ENCODE measurements at regions not wholly inside any gene's neighbourhood (a gene's known extent, or its start where the extent isn't known, plus 50 kb on each side); places are given as distances from the start of the nearest gene placed in this dataset.
"Not testable (repeated sequence)": the region's sequence is repeated elsewhere in the genome, so short reads cannot be mapped to it uniquely, and the experiment has no call there.

DNA sequence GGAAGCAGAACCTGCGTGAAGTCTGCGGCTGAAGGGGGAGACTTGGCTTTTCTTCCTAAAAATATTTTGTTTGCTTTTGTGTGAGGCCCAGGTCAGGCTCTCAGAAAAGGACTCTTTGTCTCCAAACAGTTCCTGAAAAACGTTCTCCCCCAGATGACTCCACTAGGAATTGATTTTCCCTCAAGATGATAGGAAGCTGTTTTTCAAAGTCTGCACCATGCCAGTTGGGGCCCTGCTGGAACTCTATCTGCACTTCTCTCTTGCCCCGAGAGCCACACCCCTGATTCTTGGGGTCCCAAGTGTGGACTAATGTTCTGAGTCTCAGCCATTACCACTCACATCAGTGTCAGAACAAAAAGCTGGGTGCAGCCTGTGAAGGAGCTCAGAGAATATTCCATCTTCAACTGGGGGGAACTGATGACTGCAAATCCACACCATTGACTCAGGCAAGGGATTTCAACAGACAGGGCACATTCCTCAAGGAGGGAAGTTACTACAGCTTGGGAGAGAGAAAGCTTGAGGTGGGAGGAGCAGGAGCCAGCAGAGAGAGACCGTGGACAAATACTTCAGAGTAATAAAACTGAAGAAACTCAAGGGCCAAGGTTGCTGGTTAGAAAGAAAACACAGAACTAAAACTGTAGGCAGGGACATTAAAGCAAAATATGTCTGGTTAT is 768.3 kb downstream of the RNF144A start:
- Histone ChIP-seq H3K4me1 (replicated peaks) (no peaks in the 10 kb centered on the region), H3K27ac (no peak overlapping the region)
- no peak for DNase-seq (ENCODE audit: low read depth in 1 of 2, low spot score in 2 of 2)

DNA sequence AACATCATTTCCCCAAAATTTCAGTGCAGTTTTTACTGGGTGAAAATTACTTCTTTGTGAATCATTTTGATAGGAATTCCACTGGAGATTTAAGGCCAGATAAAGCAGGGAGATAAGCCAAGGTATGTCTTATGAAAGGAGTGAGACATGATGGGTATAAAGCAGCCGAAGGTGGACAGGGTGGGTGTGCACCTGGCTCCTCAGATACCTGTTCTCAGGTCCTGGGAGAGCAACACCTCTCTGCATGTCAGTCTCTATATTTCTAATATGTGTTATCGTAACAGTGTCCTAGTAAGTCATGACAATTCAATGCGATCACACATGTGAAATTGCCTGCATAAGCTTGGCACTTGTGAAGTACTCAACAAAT is 768.8 kb downstream of the RNF144A start:
- Histone ChIP-seq H3K27ac (no peak overlapping the region), H3K4me1 (replicated peaks) (no peaks in the 10 kb centered on the region), H3K9me3 (replicated peaks) (no peaks in the 10 kb centered on the region), H3K27me3 (replicated peaks) (no peaks in the 10 kb centered on the region), H3K36me3 (no peaks in the 10 kb centered on the region), H3K4me3 (no peak overlapping the region)
- no peak for DNase-seq (ENCODE audit: low read depth in 1 of 2, low spot score in 2 of 2)

More for the DNA sequence above, 768.3 kb downstream of the RNF144A start:
- Histone ChIP-seq H3K4me3 (no peak overlapping the region), H3K36me3 (no peaks in the 10 kb centered on the region), H3K27me3 (replicated peaks) (no peaks in the 10 kb centered on the region), H3K9me3 (replicated peaks) (no peaks in the 10 kb centered on the region)

DNA sequence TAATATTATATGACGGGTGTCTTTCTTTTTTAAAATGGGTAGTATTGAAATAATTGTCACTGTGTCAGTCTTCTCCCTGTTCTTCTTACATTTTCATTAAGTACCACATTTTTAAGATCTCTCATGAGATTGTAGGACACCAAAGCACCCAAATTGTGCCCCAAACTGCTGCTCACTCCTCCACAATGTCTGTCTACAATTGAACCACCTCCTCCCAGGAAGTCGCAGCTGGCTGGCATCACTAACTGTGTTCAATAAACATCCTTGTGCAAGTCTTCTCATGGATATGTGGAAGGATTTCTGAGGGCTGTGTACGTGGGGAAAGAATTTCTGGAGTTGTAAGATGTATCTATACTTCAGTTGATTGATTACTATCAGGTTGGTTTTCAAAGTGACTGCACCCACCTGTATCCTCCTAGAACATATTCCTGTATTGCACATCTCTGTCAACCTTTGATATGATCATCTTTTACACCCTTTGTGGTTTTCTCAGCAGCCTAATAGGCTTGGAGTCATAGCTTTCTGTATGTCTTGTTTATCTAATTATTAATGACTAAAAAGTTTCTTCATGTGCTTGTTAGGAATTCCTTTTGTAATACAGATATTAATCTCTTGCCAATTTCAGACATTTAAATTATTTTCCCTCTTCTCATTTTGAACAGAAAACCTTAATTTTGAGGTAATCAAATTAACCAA is 774.9 kb downstream of the RNF144A start:
- H3K9me3 ChIP-seq (replicated peaks), result no peaks in the 10 kb centered on the region
- no peak for DNase-seq (ENCODE audit: low read depth in 1 of 2, low spot score in 2 of 2)
- H3K27ac ChIP-seq, result no peak overlapping the region
- H3K27me3 ChIP-seq (replicated peaks), result no peaks in the 10 kb centered on the region
- no peaks in the 10 kb centered on the region for H3K4me1 ChIP-seq (replicated peaks)
- H3K36me3 ChIP-seq, result no peaks in the 10 kb centered on the region
- H3K4me3 ChIP-seq, result no peak overlapping the region

DNA sequence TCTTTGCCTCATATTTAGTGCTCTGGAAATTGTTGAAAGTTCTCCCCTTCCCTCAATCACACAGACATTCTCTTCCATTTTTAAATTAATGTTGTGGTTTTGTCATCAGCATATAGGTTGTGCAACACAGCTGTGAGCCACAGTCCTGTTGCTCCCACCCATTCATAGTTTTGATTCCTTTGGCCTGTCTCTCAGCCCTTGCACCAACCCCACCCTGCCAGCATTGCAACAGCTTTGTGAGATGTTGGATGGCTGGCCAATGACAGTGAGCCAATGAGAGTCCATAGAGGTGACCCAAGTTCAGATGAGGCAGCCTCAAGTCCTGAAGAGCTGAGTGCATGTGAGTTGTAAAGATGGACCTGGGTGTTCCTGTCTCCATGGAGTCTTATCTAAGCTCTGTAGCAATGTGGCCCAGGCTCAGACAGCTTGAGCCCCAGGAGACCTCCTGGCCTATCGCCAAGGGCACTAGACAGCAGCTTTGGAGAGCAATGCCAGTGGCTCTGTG is 775.5 kb downstream of the RNF144A start:
- no peak for DNase-seq (ENCODE audit: low read depth in 1 of 2, low spot score in 2 of 2)
- no peaks in the 10 kb centered on the region for H3K4me1 ChIP-seq (replicated peaks)
- H3K36me3 ChIP-seq, result no peaks in the 10 kb centered on the region
- H3K27me3 ChIP-seq (replicated peaks), result no peaks in the 10 kb centered on the region
- H3K9me3 ChIP-seq (replicated peaks), result no peaks in the 10 kb centered on the region
- H3K27ac ChIP-seq, result no peak overlapping the region
- no peak overlapping the region for H3K4me3 ChIP-seq

DNA sequence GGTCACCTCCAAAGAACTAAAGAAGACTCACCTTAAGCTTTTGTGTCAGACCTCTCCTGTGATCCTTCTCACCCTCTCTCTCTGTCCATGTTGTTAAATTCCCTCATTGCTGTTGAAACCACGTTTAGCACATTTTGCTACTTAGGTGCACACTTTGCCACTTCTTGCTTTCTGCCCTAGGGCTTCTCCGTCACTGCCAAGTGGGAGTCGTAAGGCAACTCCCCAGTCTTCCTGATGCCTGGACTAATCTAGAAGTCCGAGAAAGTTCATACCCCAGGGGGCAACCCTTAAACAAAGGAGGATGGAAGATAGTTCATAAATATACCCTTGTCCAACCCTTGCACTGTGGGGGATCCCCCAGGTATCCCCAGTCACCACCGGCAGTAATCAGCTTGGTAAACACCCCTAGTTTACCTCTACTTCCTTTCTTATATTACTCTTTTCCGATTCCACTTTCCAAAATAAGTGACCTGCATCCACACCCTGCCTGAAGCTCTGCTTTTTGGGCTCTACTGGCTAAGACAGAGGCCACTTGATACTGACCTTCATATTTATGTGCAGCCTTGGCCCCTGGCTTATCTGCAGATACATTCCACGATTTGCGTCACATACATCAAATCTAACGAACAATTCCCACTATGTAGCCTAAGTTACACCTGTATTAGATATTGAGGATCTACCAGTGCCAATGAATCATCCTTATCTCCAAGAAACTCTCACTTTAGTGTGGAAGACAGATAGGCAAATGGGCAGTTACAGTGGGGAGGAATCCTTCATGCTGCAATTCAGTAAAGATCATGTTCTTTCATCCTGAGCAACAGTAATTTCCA is 776.2 kb downstream of the RNF144A start:
- Histone ChIP-seq H3K27me3 (replicated peaks) (no peaks in the 10 kb centered on the region), H3K27ac (no peak overlapping the region), H3K4me1 (replicated peaks) (no peaks in the 10 kb centered on the region), H3K9me3 (replicated peaks) (no peaks in the 10 kb centered on the region), H3K4me3 (no peak overlapping the region), H3K36me3 (no peaks in the 10 kb centered on the region)
- DNase-seq (ENCODE audit: low read depth in 1 of 2, low spot score in 2 of 2), result no peak

DNA sequence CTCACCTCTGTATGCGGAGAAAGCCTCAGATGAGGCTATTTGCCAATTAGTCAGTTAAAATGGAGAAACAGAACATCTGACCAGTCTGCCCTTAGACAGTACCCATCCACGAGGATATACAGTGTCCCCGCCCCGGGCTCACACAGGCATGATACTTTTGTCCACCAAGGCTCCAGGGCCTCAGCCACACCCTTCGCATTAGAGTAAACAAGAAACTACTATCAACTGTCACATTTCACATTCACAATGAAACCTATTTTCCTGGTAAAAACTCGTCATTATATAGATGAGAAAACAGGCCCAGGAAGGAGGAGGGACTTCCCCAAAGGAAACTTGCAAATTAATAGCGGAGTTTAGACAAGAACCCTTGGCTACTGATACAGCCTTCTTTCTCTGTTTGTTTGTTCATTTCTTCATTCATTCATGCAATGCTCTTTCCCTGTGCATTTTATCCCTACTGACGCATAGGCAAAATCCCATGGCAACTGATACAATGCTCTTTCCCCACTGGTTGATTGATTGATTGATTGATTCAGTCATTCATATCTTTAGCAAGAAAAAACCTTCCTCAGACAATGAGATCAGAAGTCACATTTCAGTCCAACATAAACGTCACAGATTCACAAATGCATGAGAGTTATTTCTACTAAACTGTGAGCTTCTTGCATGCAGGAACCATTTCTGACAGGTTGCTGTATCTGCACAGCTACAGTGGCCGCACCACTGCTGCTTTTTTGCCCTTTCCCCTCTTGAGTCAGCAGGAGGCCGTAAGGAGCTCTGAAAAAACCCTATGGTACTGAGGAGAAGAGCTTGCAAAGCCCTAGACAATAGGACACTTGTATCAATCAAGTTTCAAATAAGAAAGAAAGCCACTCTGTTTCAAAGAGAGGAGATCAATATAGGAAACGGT is 777.1 kb downstream of the RNF144A start:
- DNase-seq (ENCODE audit: low read depth in 1 of 2, low spot score in 2 of 2), result no peak
- H3K27ac ChIP-seq, result no peak overlapping the region
- no peaks in the 10 kb centered on the region for H3K9me3 ChIP-seq (replicated peaks)
- no peaks in the 10 kb centered on the region for H3K27me3 ChIP-seq (replicated peaks)
- H3K4me1 ChIP-seq (replicated peaks), result no peaks in the 10 kb centered on the region
- no peaks in the 10 kb centered on the region for H3K36me3 ChIP-seq
- no peak overlapping the region for H3K4me3 ChIP-seq

DNA sequence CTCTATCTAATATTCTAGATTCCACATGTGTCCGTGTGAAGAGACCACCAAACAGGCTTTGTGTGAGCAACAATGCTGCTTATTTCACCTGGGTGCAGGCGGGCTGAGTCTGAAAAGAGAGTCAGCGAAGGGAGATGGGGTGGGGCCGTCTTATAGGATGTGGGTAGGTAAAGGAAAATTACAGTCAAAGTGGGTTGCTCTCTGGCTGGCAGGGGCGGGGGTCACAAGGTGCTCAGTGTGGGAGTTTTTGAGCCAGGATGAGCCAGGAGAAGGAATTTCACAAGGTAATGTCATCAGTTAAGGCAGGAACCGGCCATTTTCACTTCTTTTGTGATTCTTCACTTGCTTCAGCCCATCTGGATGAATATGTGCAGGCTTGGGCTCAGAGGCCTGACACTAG is 779.3 kb downstream of the RNF144A start:
- not testable (repeated sequence) for H3K4me1 ChIP-seq (replicated peaks); DNase-seq (ENCODE audit: low read depth in 1 of 2, low spot score in 2 of 2); H3K4me3 ChIP-seq; H3K27ac ChIP-seq; H3K27me3 ChIP-seq (replicated peaks); H3K36me3 ChIP-seq; H3K9me3 ChIP-seq (replicated peaks)

DNA sequence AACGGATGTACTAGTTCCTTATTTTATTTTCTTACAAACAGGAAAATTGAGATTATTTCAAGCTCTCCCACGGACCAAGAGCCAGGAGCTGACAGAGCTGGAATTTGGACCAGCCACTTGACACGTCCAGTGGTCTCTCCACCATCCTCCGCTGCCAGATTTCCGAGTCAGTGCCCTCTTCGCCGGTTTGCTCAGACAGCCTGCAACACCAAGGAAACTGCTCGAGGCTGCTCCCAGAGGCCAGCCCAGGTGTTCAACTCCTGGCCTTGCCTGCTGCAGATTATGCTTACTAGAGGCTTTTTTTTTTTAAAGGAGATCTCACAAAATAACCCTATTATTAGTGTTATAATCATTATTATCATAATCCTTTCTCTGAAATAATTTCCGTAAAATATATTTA is 779.8 kb downstream of the RNF144A start:
- H3K4me3 ChIP-seq, result no peak overlapping the region

DNA sequence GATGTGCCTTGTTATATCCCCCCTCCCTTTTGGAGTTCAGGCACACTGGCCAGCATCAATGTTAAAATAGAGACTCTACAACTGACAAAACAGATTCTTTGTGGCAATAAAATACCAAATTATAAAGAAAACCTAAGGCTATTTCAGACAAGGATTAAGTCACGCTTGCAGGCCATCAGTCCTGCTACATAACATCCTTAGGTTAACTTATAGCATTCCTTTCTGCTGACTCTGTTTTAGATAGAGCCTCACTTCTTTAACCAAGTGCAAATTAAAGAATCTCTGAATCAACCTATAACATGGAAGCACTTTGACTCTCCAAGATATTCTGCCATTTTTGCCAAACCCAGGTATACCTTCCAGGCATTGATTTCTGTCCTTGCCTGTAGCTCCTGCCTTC is 784.6 kb downstream of the RNF144A start:
- H3K9me3 ChIP-seq (replicated peaks), result no peaks in the 10 kb centered on the region

More for the DNA sequence above, 779.8 kb downstream of the RNF144A start:
- no peak for DNase-seq (ENCODE audit: low read depth in 1 of 2, low spot score in 2 of 2)
- Histone ChIP-seq H3K36me3 (no peaks in the 10 kb centered on the region), H3K27ac (no peak overlapping the region), H3K27me3 (replicated peaks) (no peaks in the 10 kb centered on the region), H3K9me3 (replicated peaks) (no peaks in the 10 kb centered on the region), H3K4me1 (replicated peaks) (no peaks in the 10 kb centered on the region)

DNA sequence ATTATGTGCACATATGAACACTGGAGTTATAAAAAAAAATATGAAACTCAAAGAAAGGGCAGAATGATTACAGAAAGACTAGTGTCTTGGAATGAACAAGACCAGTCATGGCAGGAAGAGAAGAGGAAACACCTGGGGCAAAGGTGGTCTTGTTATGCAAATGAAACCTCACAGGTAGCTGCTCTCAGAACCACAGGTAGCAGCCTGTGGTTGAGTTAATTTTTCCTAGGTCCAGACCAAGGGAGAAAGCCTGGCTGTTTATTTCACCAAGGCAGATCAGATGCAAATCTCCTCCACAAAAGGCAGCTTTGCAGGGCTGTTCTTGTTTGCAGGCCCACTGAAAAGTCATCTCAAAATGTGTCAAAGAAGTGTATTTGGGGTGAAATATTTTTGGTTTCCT is 785.8 kb downstream of the RNF144A start:
- H3K36me3 ChIP-seq, result no peaks in the 10 kb centered on the region
- no peaks in the 10 kb centered on the region for H3K9me3 ChIP-seq (replicated peaks)
- H3K27me3 ChIP-seq (replicated peaks), result no peaks in the 10 kb centered on the region
- H3K27ac ChIP-seq, result no peak overlapping the region
- no peak overlapping the region for H3K4me3 ChIP-seq
- H3K4me1 ChIP-seq (replicated peaks), result peaks cover 13% of the 10 kb centered on the region
- DNase-seq (ENCODE audit: low read depth in 1 of 2, low spot score in 2 of 2), result no peak

More for the DNA sequence above, 784.6 kb downstream of the RNF144A start:
- DNase-seq (ENCODE audit: low read depth in 1 of 2, low spot score in 2 of 2), result no peak
- Histone ChIP-seq H3K27me3 (replicated peaks) (no peaks in the 10 kb centered on the region), H3K27ac (no peak overlapping the region), H3K4me1 (replicated peaks) (peaks cover under 1% of the 10 kb centered on the region; the same call in 1 of the 2 replicates), H3K36me3 (no peaks in the 10 kb centered on the region), H3K4me3 (no peak overlapping the region)

DNA sequence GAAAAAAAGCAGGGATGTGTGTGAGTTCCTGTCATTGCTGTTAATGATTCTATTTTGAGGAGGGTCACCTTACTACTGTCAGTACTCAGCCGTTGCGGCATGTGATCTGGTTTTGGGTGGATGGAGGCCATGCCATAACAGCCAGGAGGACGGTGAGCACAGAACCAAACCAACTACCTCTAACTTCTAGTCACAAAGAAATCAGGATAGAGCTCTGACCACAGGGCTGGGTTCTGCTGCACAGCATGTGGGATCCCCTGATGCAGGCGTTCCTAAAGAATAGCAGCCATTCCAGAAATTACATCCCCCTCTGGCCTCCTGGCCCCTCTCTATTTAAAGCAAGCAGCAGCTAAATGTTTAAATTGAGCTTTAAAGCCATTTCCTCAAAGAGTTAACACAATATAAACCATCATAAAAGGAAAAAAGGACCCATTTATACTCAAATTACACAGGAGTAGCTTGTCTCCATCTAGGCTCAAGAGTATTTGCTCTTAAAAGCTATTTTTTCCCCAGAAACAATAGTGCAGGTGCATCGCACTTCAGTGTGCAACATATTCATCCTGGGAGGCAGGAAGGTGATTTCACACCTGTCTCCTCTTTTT is 786.4 kb downstream of the RNF144A start:
- H3K4me1 ChIP-seq (replicated peaks), result peaks cover 19% of the 10 kb centered on the region
- no peak for DNase-seq (ENCODE audit: low read depth in 1 of 2, low spot score in 2 of 2)
- no peak overlapping the region for H3K4me3 ChIP-seq
- H3K27me3 ChIP-seq (replicated peaks), result no peaks in the 10 kb centered on the region
- no peaks in the 10 kb centered on the region for H3K9me3 ChIP-seq (replicated peaks)
- no peak overlapping the region for H3K27ac ChIP-seq
- no peaks in the 10 kb centered on the region for H3K36me3 ChIP-seq

DNA sequence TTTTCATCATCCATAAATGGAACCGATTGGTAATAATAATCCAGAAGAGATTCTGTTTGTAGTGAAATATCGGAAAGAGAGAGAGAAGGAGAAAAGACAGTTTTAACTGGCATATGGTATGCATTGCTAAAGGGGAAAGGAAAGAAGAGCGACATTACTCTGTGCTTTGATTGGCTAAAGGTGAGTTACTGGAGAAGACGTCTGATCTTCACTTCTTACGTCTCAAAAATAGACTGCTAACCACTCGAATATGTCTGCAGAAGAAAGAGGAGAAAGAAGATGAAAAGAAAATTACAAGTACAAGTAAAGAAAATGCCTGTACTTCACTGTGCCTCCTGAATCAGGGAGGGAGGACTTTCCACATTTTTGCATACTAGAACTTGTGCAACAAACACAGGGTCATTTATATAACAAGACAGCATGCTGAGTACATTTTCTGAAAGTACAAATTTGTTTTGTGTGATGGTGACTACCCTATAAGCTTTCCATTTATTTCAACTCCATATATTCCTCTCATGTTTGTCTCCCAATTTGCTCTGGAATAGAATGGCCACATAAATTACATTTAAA is 787.2 kb downstream of the RNF144A start:
- no peak for DNase-seq (ENCODE audit: low read depth in 1 of 2, low spot score in 2 of 2)
- Histone ChIP-seq H3K4me1 (replicated peaks) (peaks cover 19% of the 10 kb centered on the region), H3K27me3 (replicated peaks) (no peaks in the 10 kb centered on the region)

DNA sequence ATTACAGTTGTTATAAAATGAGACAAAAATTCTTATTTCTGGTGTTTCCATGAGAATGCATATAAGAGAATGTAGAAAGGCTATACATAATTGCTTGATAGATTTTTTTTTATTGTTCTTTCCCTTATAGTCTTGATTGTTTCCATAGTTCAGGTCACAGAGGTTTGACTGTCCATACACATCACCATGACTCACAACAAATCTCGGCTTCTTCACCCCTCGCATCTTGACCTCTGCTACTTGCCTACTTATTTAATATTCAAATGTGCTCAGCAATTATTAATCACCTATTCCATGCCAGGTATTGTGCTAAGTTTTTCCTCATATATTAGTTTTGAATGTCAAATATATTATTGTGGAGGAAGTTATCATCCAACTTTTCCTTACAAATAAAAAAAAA is 789.6 kb downstream of the RNF144A start:
- H3K27me3 ChIP-seq (replicated peaks), result no peaks in the 10 kb centered on the region
- H3K27ac ChIP-seq, result no peak overlapping the region
- H3K9me3 ChIP-seq (replicated peaks), result no peaks in the 10 kb centered on the region
- H3K4me3 ChIP-seq, result no peak overlapping the region
- H3K36me3 ChIP-seq, result no peaks in the 10 kb centered on the region
- H3K4me1 ChIP-seq (replicated peaks), result peaks cover 19% of the 10 kb centered on the region
- no peak for DNase-seq (ENCODE audit: low read depth in 1 of 2, low spot score in 2 of 2)

More for the DNA sequence above, 787.2 kb downstream of the RNF144A start:
- Histone ChIP-seq H3K4me3 (no peak overlapping the region), H3K36me3 (no peaks in the 10 kb centered on the region), H3K9me3 (replicated peaks) (no peaks in the 10 kb centered on the region), H3K27ac (no peak overlapping the region)

Measured in SJSA1 (cell line).